HCT116 (cell line): ENCODE measurements at regions not wholly inside any gene's neighbourhood (a gene's known extent, or its start where the extent isn't known, plus 50 kb on each side); places are given as distances from the start of the nearest gene placed in this dataset.

Experiments
- ATAC-seq: fragments of 200-7000 bp; cut with Tn5 transposase; 2 replicates; pipeline ENCODE4 v1.9.1; 2020; ENCODE audit warnings: mild to moderate bottlenecking, moderate library complexity
- BruUV-seq: library from RNA; stranded (reverse); fragments of 400-500 nt; replicated peaks from 2 replicates; lab custom pipeline; 2021; lab: Mats Ljungman, UMichigan
- CTCF ChIA-PET: fragments of 300-600 bp; sonication (Branson Sonifier 250); formaldehyde crosslinking; loops from one replicate; lab custom pipeline; 2021; ENCODE audit warnings: antibody characterized with exemption; lab: Charles Lee
- POLR2A ChIA-PET: fragments of 300-600, 350-600 bp; sonication (Branson Sonifier 250); formaldehyde crosslinking; loops from one replicate; lab custom pipeline; 2021; ENCODE audit warnings: antibody characterized with exemption; lab: Charles Lee
- RAD21 ChIA-PET, 2 experiments: fragments of 300-600 bp; sonication (Branson Sonifier 250); formaldehyde crosslinking; loops; one replicate each; lab custom pipeline; 2023; ENCODE audit warnings: low total read pairs in 2 of 2; ENCODE audit not compliant: uncharacterized antibody in 2 of 2, unreplicated experiment in 2 of 2, low non-redundant PET in 1 of 2; lab: Charles Lee
- DNase-seq: peaks from one replicate; pipeline ENCODE4 v3.0.0-alpha.2; 2010; ENCODE audit warnings: low read depth, low spot score
- H2AFZ ChIP-seq: fragments of 200-600 bp; shearing (Covaris generic), sonication (generic); 2 replicates; pipeline ENCODE4 v1.6.1; 2017; ENCODE audit warnings: low read depth, mixed run types, mixed read lengths, antibody characterized with exemption, low read length; ENCODE audit not compliant: poor library complexity, severe bottlenecking
- H3K27ac ChIP-seq: 2 replicates; pipeline ENCODE4 v1.5.1; 2012; ENCODE audit warnings: low read depth, low read length
- H3K27me3 ChIP-seq: fragments of 200-600 bp; sonication (generic); 2 replicates; pipeline ENCODE4 v1.6.1; 2016; ENCODE audit warnings: mixed run types, low read length, mixed read lengths; ENCODE audit not compliant: insufficient read depth
- H3K36me3 ChIP-seq, 2 experiments: fragments of 200-500 bp in 1 of 2; fragments of 200-600 bp in 1 of 2; sonication (Bioruptor generic) in 1 of 2; sonication (generic) in 1 of 2; 2 replicates each; pipeline versions ENCODE4 v1.5.1 to v1.6.1; 2014 to 2016; ENCODE audit warnings: low read length in 2 of 2, inconsistent platforms in 1 of 2, mixed read lengths in 1 of 2, mixed run types in 1 of 2; ENCODE audit not compliant: insufficient read depth in 2 of 2, control insufficient read depth in 1 of 2
- H3K4me1 ChIP-seq, 2 experiments: fragments of 200-600 bp in 1 of 2; sonication (generic) in 1 of 2; 2 replicates each; pipeline versions ENCODE4 v1.5.1 to v1.6.1; 2012 to 2017; ENCODE audit warnings: low read length in 2 of 2, inconsistent platforms in 1 of 2, mild to moderate bottlenecking in 1 of 2, mixed read lengths in 1 of 2, mixed run types in 1 of 2, moderate library complexity in 1 of 2; ENCODE audit not compliant: insufficient read depth in 2 of 2, control insufficient read depth in 1 of 2
- H3K4me2 ChIP-seq: fragments of 200-600 bp; sonication (generic); 2 replicates; pipeline ENCODE4 v1.6.1; 2017; ENCODE audit warnings: mixed run types, low read length, mixed read lengths
- H3K4me3 ChIP-seq, 2 experiments: fragments of 200-600 bp in 1 of 2; sonication (generic) in 1 of 2; replicated peaks in 1 of 2; 2 replicates each; pipeline ENCODE4 v1.5.1; 2011 to 2016; ENCODE audit warnings: low read length in 2 of 2, control low read depth in 1 of 2, low read depth in 1 of 2, mild to moderate bottlenecking in 1 of 2, mixed read lengths in 1 of 2, mixed run types in 1 of 2
- H3K79me2 ChIP-seq: fragments of 200-600 bp; sonication (generic); 2 replicates; pipeline ENCODE4 v1.6.1; 2017; ENCODE audit warnings: mild to moderate bottlenecking, mixed run types, low read length, moderate library complexity, mixed read lengths; ENCODE audit not compliant: insufficient read depth
- H3K9ac ChIP-seq: fragments of 200-600 bp; sonication (generic); 2 replicates; pipeline ENCODE4 v1.6.1; 2016; ENCODE audit warnings: low read length, mixed read lengths
- H3K9me2 ChIP-seq: fragments of 200-600 bp; sonication (generic), shearing (Covaris generic); 2 replicates; pipeline ENCODE4 v1.6.1; 2017; ENCODE audit warnings: mixed run types, mild to moderate bottlenecking, moderate library complexity; ENCODE audit not compliant: insufficient read depth
- H3K9me3 ChIP-seq, 2 experiments: fragments of 200-500 bp in 1 of 2; fragments of 200-600 bp in 1 of 2; sonication (Bioruptor generic) in 1 of 2; sonication (generic) in 1 of 2; 2 replicates each; pipeline ENCODE4 v1.6.1; 2014 to 2017; ENCODE audit warnings: low read length in 2 of 2, mixed read lengths in 2 of 2, inconsistent platforms in 1 of 2, low read depth in 1 of 2, mild to moderate bottlenecking in 1 of 2, mixed run types in 1 of 2, moderate library complexity in 1 of 2; ENCODE audit not compliant: control insufficient read depth in 1 of 2, insufficient read depth in 1 of 2
- H4K20me1 ChIP-seq: fragments of 200-600 bp; sonication (generic), shearing (Covaris generic); 2 replicates; pipeline ENCODE4 v1.6.1; 2017; ENCODE audit warnings: mixed run types, mild to moderate bottlenecking, moderate library complexity; ENCODE audit not compliant: insufficient read depth
- ATF3 ChIP-seq: IDR thresholded peaks from 2 replicates; pipeline ENCODE4 v1.6.1; 2012
- CEBPB ChIP-seq: IDR thresholded peaks from 2 replicates; pipeline ENCODE4 v1.6.1; 2012; ENCODE audit warnings: low read depth
- EGR1 ChIP-seq: IDR thresholded peaks from 2 replicates; pipeline ENCODE4 v1.6.1; 2012; ENCODE audit warnings: low read depth
- ELF1 ChIP-seq: IDR thresholded peaks from 2 replicates; pipeline ENCODE4 v1.6.1; 2012; ENCODE audit warnings: low read depth, borderline replicate concordance
- EZH2 ChIP-seq: fragments of 200-600 bp; sonication (generic); IDR thresholded peaks from 2 replicates; pipeline ENCODE4 v1.6.1; 2017; ENCODE audit warnings: antibody characterized with exemption, mixed run types
- JUND ChIP-seq: IDR thresholded peaks from 2 replicates; pipeline ENCODE4 v1.6.1; 2012
- POLR2AphosphoS5 ChIP-seq: IDR thresholded peaks from 2 replicates; pipeline ENCODE4 v1.6.1; 2011; ENCODE audit warnings: mild to moderate bottlenecking, low read depth, low read length, moderate library complexity
- RAD21 ChIP-seq: IDR thresholded peaks from 2 replicates; pipeline ENCODE4 v1.6.1; 2012; ENCODE audit warnings: low read depth, mild to moderate bottlenecking
- TCF7L2 ChIP-seq: IDR thresholded peaks from 2 replicates; pipeline ENCODE4 v1.7.0; 2011; ENCODE audit warnings: borderline replicate concordance, inconsistent platforms; ENCODE audit not compliant: insufficient read depth, insufficient read length; ENCODE audit errors: extremely low read depth
- ZFX ChIP-seq: fragments of 450-650 bp; IDR thresholded peaks from 2 replicates; pipeline ENCODE4 v1.6.1; 2017
- ZNF274 ChIP-seq: fragments of 200-500 bp; sonication (Bioruptor generic); IDR thresholded peaks from 2 replicates; pipeline ENCODE4 v1.6.1; 2014; ENCODE audit warnings: mild to moderate bottlenecking, low read depth, low read length, inconsistent platforms
- intact Hi-C: fragments of 100-400 bp; cut with micrococcal nuclease; formaldehyde crosslinking; loops from 2 replicates; pipeline ENCODE4 v1.10.0; 2022
- TF ChIP-seq, protein P1 (sequence below): IDR thresholded peaks from 2 replicates; pipeline ENCODE4 v1.6.1; 2012
- TF ChIP-seq, protein P2 (sequence below): IDR thresholded peaks from 2 replicates; pipeline ENCODE4 v1.6.1; 2012; ENCODE audit warnings: low read depth

DNA sequence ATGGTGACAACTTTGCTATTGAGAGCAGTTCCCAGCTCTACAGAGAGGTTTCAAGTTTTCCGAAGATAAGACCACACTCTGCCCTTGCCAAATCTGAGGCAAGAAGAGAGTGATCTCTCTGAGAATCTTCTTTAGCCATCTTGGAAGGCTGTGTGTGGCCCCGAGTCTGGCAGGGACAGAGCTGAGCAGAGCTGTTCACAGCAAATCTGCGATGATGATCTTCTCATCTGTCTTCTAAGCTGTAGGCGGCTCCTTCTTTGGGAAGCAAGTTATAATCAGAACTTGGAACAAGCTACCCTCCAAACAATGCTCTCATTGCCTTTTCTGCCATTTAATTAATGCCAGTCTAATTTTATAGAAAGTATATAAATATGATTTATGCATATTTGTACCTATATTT is 379.0 kb upstream of the MEF2C start:
- H3K9me2 ChIP-seq, result no peaks in the 10 kb centered on the region
- no peak for ATAC-seq
- no peaks in the 10 kb centered on the region for H3K36me3 ChIP-seq
- ChIA-PET CTCF (no interaction called here), RAD21 (no interaction called here), POLR2A (no interaction called here)
- H3K4me3 ChIP-seq, result no peak overlapping the region
- no peak for DNase-seq
- no peaks in the 10 kb centered on the region for H3K4me1 ChIP-seq
- intact Hi-C loops, result no loop called here
- no peak overlapping the region for H3K9ac ChIP-seq
- BruUV-seq, result no TSS peak
- H3K27me3 ChIP-seq, result no peaks in the 10 kb centered on the region
- no peaks in the 10 kb centered on the region for H3K79me2 ChIP-seq
- TF ChIP-seq EZH2 (no peak), CEBPB (no peak), RAD21 (no peak), EGR1 (no peak), TCF7L2 (no peak), ATF3 (no peak), ZFX (no peak), POLR2AphosphoS5 (no peak), JUND (no peak), ELF1 (no peak), ZNF274 (no peak)
- TF ChIP-seq, protein P1, sequence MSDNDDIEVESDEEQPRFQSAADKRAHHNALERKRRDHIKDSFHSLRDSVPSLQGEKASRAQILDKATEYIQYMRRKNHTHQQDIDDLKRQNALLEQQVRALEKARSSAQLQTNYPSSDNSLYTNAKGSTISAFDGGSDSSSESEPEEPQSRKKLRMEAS, result no peak
- TF ChIP-seq, protein P2, sequence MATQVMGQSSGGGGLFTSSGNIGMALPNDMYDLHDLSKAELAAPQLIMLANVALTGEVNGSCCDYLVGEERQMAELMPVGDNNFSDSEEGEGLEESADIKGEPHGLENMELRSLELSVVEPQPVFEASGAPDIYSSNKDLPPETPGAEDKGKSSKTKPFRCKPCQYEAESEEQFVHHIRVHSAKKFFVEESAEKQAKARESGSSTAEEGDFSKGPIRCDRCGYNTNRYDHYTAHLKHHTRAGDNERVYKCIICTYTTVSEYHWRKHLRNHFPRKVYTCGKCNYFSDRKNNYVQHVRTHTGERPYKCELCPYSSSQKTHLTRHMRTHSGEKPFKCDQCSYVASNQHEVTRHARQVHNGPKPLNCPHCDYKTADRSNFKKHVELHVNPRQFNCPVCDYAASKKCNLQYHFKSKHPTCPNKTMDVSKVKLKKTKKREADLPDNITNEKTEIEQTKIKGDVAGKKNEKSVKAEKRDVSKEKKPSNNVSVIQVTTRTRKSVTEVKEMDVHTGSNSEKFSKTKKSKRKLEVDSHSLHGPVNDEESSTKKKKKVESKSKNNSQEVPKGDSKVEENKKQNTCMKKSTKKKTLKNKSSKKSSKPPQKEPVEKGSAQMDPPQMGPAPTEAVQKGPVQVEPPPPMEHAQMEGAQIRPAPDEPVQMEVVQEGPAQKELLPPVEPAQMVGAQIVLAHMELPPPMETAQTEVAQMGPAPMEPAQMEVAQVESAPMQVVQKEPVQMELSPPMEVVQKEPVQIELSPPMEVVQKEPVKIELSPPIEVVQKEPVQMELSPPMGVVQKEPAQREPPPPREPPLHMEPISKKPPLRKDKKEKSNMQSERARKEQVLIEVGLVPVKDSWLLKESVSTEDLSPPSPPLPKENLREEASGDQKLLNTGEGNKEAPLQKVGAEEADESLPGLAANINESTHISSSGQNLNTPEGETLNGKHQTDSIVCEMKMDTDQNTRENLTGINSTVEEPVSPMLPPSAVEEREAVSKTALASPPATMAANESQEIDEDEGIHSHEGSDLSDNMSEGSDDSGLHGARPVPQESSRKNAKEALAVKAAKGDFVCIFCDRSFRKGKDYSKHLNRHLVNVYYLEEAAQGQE, result no peak
- no peak overlapping the region for H3K4me2 ChIP-seq
- no peak overlapping the region for H2AFZ ChIP-seq
- H4K20me1 ChIP-seq, result no peaks in the 10 kb centered on the region
- no peak overlapping the region for H3K27ac ChIP-seq
- H3K9me3 ChIP-seq, result no peaks in the 10 kb centered on the region
